SK-N-MC (cell line): ENCODE measurements at regions not wholly inside any gene's neighbourhood (a gene's known extent, or its start where the extent isn't known, plus 50 kb on each side); places are given as distances from the start of the nearest gene placed in this dataset.

Experiments
- DNase-seq: peaks from one replicate; pipeline ENCODE4 v3.0.0-alpha.2; 2011; ENCODE audit warnings: low read depth, low spot score
- H3K27ac ChIP-seq: fragments of 200-600 bp; sonication (generic); 2 replicates; pipeline ENCODE4 v1.5.1; 2016; ENCODE audit warnings: mixed run types
- H3K36me3 ChIP-seq: fragments of 200-600 bp; sonication (generic); 2 replicates; pipeline ENCODE4 v1.6.1; 2017; ENCODE audit warnings: antibody characterized with exemption, low read length, mixed read lengths; ENCODE audit not compliant: insufficient read depth
- H3K4me3 ChIP-seq: fragments of 200-600 bp; sonication (generic); 2 replicates; pipeline ENCODE4 v1.5.1; 2016
- H3K9ac ChIP-seq: fragments of 200-600 bp; sonication (generic); 2 replicates; pipeline ENCODE4 v1.8.0; 2017; ENCODE audit warnings: mixed run types, mixed read lengths; ENCODE audit not compliant: insufficient read length
- H3K9me3 ChIP-seq: fragments of 200-600 bp; sonication (generic); 2 replicates; pipeline ENCODE4 v1.6.1; 2017; ENCODE audit warnings: low read depth, mild to moderate bottlenecking, antibody characterized with exemption, low read length, moderate library complexity, mixed read lengths
- EZH2 ChIP-seq: fragments of 200-600 bp; sonication (generic); IDR thresholded peaks from one replicate; pipeline ENCODE4 v1.6.1; 2017; ENCODE audit warnings: antibody characterized with exemption
- FOXP2 ChIP-seq: optimal IDR thresholded peaks from 2 replicates; pipeline ENCODE3; 2011; ENCODE audit warnings: mild to moderate bottlenecking, moderate library complexity; ENCODE audit not compliant: insufficient read depth; ENCODE audit errors: extremely low read length, control extremely low read depth
- POLR2AphosphoS5 ChIP-seq: IDR thresholded peaks from 2 replicates; pipeline ENCODE4 v1.6.1; 2012; ENCODE audit warnings: mild to moderate bottlenecking, low read depth, low read length, borderline replicate concordance

GRCh38 chr2:192283450-192283849 lies 88.7 kb upstream of the TMEFF2 start:
- H3K27ac ChIP-seq, result no peak overlapping the region
- no peak for TF ChIP-seq FOXP2
- no peak for DNase-seq
- H3K9ac ChIP-seq, result no peak overlapping the region
- H3K36me3 ChIP-seq, result no peaks in the 10 kb centered on the region
- no peaks in the 10 kb centered on the region for H3K9me3 ChIP-seq
- H3K4me3 ChIP-seq, result no peak overlapping the region

GRCh38 chr2:192278701-192279100 lies 84.0 kb upstream of the TMEFF2 start:
- no peak overlapping the region for H3K9ac ChIP-seq
- no peak for DNase-seq
- TF ChIP-seq POLR2AphosphoS5 (no peak), FOXP2 (no peak), EZH2 (no peak)
- H3K36me3 ChIP-seq, result no peaks in the 10 kb centered on the region
- no peak overlapping the region for H3K27ac ChIP-seq
- no peak overlapping the region for H3K4me3 ChIP-seq
- H3K9me3 ChIP-seq, result no peaks in the 10 kb centered on the region

- no peak overlapping the region for H3K4me3 ChIP-seq
- TF ChIP-seq POLR2AphosphoS5, result no peak
- TF ChIP-seq FOXP2, result no peak
- TF ChIP-seq EZH2, result no peak
- H3K9ac ChIP-seq, result no peak overlapping the region
- no peak for DNase-seq
- no peaks in the 10 kb centered on the region for H3K9me3 ChIP-seq
- H3K36me3 ChIP-seq, result no peaks in the 10 kb centered on the region
- H3K27ac ChIP-seq, result no peak overlapping the region
Measured at GRCh38 chr2:192277494-192278109, 82.9 kb upstream of the TMEFF2 start.

- TF ChIP-seq POLR2AphosphoS5, result no peak
- no peak for TF ChIP-seq EZH2
- no peak for TF ChIP-seq FOXP2
- DNase-seq, result no peak
- Histone ChIP-seq H3K36me3 (no peaks in the 10 kb centered on the region), H3K9me3 (no peaks in the 10 kb centered on the region), H3K4me3 (no peak overlapping the region), H3K9ac (no peak overlapping the region), H3K27ac (no peak overlapping the region)
Measured at GRCh38 chr2:192275632-192276031, 80.9 kb upstream of the TMEFF2 start.

GRCh38 chr2:192267484-192267883 lies 72.8 kb upstream of the TMEFF2 start:
- Histone ChIP-seq H3K27ac (peak overlapping the region; percentile 86), H3K36me3 (no peaks in the 10 kb centered on the region), H3K9me3 (no peaks in the 10 kb centered on the region), H3K9ac (no peak overlapping the region), H3K4me3 (no peak overlapping the region)
- TF ChIP-seq POLR2AphosphoS5, result peak; percentile 44; the same call in 1 of the 2 replicates
- TF ChIP-seq EZH2, result no peak
- DNase-seq, result peak; percentile 79

GRCh38 chr2:192265751-192266150 lies 71.0 kb upstream of the TMEFF2 start:
- H3K27ac ChIP-seq, result no peak overlapping the region
- TF ChIP-seq EZH2 (no peak), FOXP2 (no peak), POLR2AphosphoS5 (no peak)
- no peak overlapping the region for H3K4me3 ChIP-seq
- no peaks in the 10 kb centered on the region for H3K9me3 ChIP-seq
- no peaks in the 10 kb centered on the region for H3K36me3 ChIP-seq
- DNase-seq, result no peak
- no peak overlapping the region for H3K9ac ChIP-seq

GRCh38 chr2:192254444-192254843 lies 59.7 kb upstream of the TMEFF2 start:
- Histone ChIP-seq H3K36me3 (no peaks in the 10 kb centered on the region), H3K4me3 (no peak overlapping the region)
- DNase-seq, result no peak

GRCh38 chr2:192253692-192254091 lies 59.0 kb upstream of the TMEFF2 start:
- H3K36me3 ChIP-seq, result no peaks in the 10 kb centered on the region

More at GRCh38 chr2:192254444-192254843, 59.7 kb upstream of the TMEFF2 start:
- Histone ChIP-seq H3K27ac (peak overlapping the region; percentile 63), H3K9ac (no peak overlapping the region), H3K9me3 (no peaks in the 10 kb centered on the region)
- TF ChIP-seq FOXP2 (no peak), POLR2AphosphoS5 (no peak), EZH2 (no peak)

GRCh38 chr2:192250961-192251360 lies 56.2 kb upstream of the TMEFF2 start:
- H3K36me3 ChIP-seq, result no peaks in the 10 kb centered on the region
- H3K27ac ChIP-seq, result no peak overlapping the region
- no peak for DNase-seq
- H3K9ac ChIP-seq, result no peak overlapping the region
- no peaks in the 10 kb centered on the region for H3K9me3 ChIP-seq
- TF ChIP-seq POLR2AphosphoS5 (no peak), FOXP2 (no peak), EZH2 (no peak)
- no peak overlapping the region for H3K4me3 ChIP-seq

More at GRCh38 chr2:192253692-192254091, 59.0 kb upstream of the TMEFF2 start:
- TF ChIP-seq EZH2 (no peak), POLR2AphosphoS5 (no peak), FOXP2 (no peak)
- no peaks in the 10 kb centered on the region for H3K9me3 ChIP-seq
- no peak overlapping the region for H3K4me3 ChIP-seq
- no peak for DNase-seq
- no peak overlapping the region for H3K9ac ChIP-seq
- peak overlapping the region; percentile 63; the same call in 1 of the 2 replicates for H3K27ac ChIP-seq
